ENCODE measurements at regions not wholly inside any gene's neighbourhood (a gene's known extent, or its start where the extent isn't known, plus 50 kb on each side); places are given as distances from the start of the nearest gene placed in this dataset.
"Not testable (repeated sequence)": the region's sequence is repeated elsewhere in the genome, so short reads cannot be mapped to it uniquely, and the experiment has no call there.

DNA sequence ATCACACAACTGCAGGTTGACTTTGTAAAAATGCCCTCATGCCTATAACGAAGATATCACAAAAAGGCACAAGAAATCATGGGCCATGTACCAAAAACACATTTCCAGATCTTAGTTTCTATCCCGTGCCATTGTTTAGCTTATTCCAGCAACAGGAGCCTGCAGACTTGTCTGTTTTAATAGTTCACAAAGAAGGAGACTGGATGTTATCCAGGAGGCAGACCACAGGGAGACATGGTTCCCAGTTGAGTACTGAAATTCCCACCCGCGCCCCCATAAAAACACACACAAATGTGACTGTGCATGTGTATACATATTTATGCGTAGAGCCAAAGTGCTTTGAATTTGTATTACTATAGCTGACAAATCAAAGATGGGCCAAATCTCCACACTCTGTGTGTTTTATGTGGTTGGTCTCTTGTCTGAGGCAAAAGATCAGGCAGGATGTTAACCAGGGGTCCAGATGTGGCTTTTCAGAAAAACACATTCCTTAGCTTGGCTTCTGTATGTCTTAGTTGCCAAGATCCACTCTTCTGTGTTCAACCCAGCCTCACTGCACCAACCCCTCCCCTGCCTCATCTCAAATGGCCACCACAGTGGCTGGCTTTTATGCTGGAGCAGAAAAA is 469.2 kb upstream of the DIPK2B start:
- no peak for DNase-seq (ENCODE audit: low spot score)

DNA sequence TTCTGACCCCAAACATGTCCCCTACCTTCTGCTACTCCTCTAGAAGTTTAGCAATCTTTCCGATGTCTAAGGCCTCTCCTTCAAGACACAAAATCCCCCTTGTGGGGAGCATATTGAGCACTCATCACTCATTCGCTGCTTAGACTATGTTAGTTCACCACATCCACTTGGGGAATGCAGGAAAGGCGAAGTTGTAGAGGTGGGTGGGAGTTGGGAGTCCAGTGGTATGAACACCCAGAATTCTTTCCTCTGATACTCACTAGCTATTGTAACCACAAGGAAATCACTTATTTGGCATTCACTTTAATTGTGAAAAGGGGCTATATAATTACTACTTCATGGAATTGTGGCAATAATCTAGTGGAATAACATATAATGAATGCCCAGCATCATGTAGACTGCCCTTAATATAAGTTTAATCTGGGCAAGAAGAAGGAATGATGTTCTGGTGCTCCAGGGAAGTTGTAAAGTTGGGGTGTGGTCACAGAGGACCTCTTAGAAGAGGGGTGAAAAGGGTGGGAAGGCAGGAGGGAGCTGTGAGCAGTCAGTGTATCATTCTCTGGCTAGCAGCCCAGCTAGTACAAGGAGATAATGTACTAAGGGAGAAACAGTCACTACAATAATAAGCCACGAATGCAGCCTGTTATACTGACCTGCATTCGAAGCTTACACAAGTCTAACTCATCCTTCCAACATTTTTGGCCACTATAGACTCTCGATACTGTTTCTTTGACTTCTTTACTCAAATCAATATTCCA is 468.2 kb upstream of the DIPK2B start:
- DNase-seq (ENCODE audit: low spot score): peak; percentile 35

DNA sequence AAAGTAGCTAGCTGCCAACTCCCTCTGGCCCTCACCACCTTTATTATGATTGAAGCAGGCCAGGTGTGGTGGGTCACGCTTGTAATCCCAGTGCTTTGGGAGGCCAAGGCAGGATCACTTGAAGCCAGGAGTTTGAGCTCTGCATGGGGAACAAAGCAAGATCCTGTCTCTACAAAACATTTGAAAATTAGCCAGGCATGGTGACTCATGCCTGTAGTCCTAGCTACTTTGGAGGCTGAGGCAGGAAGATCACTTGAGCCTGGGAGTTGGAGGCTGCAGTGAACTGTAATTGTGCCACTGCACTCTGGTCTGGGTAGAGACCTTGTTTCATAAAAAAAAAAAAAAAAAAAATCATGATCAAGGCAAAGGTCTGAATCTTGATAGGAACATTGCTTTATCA is 467.0 kb upstream of the DIPK2B start:
- DNase-seq (ENCODE audit: low spot score): no peak

DNA sequence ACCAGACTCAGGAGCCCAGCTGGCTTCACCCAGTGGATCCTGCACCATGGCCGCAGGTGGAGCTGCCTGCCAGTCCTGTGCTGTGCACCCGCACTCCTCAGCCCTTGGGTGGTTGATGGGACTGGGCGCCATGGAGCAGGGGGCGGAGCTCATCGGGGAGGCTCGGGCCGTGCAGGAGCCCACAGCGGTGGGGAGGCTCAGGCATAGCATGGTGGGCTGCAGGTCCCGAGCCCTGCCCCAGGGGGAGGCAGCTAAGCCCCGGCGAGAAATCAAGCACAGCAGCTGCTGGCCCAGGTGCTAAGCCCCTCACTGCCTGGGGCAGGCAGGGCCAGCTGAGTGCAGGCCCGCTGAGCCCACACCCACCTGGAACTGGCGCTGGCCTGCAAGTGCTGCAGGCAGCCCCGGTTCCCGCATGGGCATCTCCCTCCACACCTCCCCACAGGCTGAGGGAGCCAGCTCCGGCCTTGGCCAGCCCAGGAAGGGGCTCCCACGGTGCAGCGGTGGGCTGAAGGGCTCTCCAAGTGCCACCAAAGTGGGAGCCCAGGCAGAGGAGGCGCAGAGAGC is 464.1 kb upstream of the DIPK2B start:
- no peak for DNase-seq (ENCODE audit: low spot score)

DNA sequence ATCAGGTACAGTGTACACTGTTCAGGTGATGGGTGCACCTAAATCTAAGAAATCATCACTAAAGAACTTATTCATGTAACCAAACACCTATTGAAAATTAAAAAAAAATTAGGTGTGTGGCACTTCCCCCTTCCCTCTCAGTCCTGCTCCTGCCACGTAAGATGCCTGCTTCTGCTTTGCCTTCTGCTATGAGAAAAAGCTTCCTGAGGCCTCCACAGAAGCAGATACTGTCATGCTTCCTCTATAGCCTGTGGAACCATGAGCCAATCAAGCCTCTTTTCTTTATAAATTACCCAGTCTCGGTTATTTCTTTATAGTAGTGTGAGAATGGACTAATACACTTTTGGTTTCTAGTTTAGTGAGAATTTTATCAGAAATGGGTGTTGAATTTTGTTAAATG is 459.8 kb upstream of the DIPK2B start:
- no peak for DNase-seq (ENCODE audit: low spot score)

DNA sequence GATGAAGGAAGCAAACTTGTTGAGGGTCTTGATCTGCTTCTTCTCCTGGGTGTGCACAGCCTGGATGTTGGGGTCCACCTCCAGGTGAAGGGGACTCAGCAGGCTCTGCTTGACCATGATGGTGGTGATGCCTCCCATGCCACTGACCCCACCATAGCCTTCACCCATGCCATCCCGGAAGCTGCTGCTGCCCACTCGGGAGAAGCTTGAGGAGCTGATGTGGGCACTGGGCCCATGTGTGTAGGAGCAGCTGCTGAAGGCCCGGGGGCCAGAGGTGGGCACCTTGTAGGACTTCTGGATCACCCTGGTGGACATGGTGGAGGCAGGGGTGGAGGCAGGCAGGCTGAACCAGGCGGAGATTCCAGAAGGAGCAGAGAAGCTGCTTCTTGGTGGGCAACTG is 432.7 kb upstream of the DIPK2B start:
- DNase-seq (ENCODE audit: low spot score): no peak

DNA sequence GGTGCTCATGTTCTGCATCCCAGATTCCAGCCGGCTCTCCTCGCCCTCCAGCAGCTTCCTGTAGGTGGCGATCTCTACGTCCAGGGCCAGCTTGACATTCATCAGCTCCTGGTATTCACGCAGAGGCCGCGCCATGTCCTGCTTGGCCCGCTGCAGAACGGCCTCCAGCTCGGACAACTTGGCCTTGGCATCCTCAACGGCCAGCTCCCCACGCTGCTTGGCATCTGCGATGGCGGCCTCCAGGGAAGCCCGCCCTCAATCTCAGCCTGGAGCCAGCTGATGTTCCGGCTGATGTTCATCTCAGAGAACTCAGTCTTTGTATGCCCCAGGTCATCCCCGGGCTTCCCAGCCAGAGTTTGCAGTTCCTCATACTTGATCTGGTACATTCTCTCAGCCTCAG is 431.8 kb upstream of the DIPK2B start:
- DNase-seq (ENCODE audit: low spot score): no peak

DNA sequence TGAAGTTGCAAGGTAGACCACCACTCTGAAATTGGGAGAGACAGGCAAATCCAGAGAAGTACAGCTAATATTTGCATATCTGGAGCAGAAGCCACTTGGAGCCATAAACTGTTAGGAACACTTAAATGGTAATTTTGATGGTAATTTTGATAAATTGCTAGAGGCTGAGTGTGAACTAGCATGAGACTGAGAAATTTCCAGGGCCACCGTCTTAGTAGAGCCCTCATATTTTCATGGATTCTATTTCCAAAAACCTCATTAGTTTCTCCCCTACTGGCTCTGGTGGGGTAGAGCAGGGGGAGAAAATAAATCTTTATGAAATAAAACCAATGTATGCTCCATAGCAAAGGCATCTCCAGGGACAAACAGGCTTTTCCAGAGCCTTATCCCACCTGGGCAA is 429.4 kb upstream of the DIPK2B start:
- no peak for DNase-seq (ENCODE audit: low spot score)

DNA sequence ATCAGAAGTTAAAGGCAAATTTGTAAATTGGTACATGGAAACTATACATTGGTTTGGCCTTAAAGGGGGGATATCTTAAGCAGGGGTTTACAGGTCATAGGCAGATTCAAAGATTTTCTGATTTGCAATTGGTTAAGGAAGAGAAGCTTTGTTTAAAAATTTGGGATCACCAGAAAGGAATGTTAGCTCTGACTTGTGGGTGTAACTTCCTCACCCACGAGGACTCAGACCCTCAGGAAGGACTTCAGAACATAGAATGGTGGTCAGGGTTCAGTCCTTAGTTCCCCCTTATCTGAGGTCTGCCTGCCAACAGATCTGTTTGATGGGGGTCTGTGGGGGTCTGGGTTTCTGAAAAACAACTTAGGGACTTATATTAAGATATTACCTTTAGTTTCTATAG is 427.4 kb upstream of the DIPK2B start:
- no peak for DNase-seq (ENCODE audit: low spot score)

DNA sequence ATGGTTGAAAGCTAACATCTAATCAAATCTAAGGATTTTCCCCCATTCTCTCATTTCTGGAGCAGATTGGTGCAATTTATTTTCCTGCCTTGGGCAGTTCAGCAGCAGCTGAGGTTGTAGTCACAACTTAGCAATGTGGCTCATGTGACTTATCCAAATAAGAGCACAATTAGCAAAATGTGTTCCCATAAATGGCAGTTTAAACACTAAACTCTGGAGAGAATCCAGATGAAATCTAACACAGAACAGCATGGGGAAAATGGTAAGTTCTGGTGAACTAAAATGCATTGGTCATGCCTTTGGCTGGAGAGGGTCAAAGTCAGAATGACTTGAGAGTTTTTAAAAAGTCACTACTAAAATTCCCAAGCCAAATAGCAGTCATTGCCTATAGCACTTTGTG is 422.6 kb upstream of the DIPK2B start:
- no peak for DNase-seq (ENCODE audit: low spot score)

DNA sequence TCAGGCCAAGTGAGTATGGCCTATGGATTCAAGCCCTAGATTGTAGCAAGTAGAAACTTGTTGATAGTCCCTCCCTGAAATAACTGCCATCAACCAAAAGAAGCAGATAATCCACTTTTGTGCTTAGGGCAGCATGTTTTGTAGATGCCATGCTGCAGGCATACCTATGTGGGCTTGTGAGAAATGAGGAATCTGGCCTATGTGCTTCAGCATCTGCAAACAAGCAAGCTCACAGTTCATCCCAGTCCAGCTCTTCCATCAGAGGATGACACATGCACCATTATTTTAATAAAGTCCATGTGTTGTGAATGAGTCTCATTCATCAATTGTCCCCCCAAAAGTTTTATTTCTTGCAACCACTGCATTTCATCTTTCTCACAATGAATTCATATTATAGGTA is 421.9 kb upstream of the DIPK2B start:
- DNase-seq (ENCODE audit: low spot score): no peak

DNA sequence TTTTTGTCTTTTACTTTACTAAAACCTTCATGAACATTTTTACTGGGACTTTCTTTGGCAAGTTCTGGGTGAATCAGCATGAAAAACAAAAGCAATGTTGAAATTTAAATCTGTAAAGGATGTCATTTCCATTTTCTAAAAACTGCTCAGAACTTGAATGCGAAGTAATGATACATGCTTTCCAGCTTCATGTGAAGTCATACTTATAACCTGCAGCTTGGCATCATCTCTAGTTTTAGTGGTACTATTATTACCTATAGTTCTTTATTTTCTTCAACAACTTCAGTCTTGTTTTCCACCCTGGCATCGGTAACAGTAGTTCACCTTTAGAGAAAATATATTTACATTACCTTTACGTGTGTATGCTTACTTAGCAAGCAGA is 421.4 kb upstream of the DIPK2B start:
- DNase-seq (ENCODE audit: low spot score): no peak

DNA sequence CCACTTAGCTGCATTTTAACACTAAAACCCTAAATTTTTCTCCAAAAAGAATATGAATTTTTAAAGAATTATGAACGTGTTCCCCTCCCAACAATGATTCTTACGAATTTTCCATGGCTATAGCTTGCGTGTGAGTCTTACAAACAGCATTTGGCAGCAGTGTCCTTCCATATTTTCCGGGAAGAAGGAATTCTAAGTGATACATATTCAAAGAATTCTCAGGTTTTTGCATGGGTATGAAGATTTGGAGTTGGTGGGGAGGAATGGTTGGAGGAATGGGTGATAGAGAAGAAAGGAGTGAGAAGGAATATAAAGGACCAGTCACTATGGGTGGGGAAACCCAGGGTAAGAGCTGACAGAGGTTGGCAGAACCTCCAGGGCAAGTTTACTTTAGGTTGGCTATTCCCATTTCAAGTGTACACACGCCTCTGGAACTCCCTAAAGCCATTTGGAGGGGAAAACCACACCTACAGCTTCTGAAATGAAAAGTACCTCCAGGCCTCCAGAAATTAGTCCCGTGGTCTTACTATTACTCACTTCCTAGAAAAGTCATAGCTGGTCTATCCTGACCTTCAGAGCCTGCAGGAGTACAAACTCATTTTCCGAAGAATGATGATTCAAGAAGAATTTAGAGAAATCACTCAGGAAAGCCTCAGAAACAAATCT is 420.8 kb upstream of the DIPK2B start:
- DNase-seq (ENCODE audit: low spot score): no peak

DNA sequence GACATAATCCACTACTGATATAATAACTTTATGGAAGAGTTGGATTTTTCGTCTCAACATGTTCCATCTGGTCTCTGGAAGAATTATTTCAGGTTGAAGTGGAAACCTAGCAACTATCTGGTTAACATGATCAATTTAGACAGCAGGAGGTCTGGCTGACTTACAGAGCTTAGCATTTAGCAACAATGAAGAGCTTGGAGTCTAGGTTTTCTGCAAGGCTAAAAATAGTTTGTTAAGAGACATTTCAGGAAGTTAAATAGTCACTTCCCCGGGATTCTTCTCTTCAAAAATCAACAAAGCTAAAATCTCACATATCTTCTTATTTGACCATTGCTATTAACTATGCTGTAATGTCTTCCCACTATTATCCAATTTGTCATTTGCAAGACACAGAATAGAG is 418.6 kb upstream of the DIPK2B start:
- no peak for DNase-seq (ENCODE audit: low spot score)

DNA sequence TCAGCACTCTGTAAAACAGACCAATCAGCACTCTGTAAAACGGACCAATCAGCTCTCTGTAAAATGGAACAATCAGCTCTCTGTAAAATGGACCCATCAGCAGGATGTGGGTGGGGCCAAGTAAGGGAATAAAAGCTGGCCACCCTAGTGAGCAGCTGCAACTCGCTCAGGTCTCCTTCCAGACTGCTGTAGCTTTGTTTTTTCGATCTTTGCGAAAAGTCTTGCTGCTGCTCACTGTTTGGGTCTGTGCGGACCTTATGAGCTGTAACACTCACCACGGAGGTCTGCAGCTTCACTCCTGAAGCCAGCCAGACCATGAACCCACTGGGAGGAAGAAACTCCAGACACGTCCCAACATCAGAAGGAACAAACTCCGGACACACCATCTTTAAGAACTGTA is 414.9 kb upstream of the DIPK2B start:
- not testable (repeated sequence) for DNase-seq (ENCODE audit: low spot score)

DNA sequence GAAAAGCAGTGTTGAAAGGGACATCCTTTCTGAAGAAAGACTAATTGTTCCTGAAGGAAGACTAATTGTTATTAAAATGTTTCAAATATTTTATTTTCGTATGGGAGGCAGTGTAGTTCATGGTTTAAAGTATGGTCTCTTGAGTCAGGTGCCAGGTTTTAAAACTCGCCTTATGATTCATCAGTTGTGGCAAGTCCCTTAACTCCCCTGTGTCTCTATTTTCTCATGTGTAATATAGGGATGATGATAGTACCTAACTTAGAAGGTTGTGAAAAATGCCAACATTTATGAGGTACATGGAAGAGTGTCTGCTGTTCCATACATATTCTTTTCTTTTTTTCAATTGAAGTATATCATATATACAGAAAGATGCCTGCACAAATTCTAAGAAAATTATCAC is 414.2 kb upstream of the DIPK2B start:
- no peak for DNase-seq (ENCODE audit: low spot score)

DNA sequence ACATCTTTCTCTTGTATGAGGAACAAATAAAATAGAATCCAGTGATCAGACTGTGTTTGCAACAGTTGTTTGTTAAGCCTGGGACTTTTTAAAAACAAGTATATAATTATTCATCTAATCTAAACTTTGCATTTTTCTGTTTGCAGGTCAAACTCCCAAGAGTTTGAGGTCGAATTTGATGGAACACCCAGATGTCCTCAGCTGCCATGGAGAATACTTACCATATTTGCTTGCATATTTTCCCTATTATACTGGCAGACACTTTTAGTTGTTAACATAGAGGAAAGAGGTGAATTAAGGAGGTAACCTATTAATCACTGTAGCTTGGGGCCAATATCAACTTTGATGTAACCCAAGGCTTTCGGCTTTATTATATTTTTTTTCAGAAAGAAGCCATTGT is 401.5 kb upstream of the DIPK2B start:
- no peak for DNase-seq (ENCODE audit: low spot score)

DNA sequence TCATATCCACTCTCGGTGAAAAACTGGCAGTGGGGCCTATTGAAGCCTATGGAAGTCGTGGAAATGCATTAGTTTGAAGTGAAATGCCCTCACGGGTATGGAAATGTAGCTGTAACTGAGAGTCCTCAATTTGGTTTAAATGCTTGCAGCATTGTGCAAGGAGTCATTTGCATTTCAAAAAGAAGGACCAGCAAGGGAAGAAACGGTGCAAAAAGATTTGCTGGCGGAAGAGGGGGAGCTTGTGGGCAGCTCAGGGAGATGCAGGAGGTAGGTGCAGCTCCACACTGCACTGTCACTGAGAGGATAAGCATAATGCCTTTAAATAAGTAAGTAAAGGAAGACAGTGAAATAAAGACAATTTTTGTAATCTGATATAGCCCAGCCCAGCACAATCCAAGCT is 400.4 kb upstream of the DIPK2B start:
- DNase-seq (ENCODE audit: low spot score): no peak

DNA sequence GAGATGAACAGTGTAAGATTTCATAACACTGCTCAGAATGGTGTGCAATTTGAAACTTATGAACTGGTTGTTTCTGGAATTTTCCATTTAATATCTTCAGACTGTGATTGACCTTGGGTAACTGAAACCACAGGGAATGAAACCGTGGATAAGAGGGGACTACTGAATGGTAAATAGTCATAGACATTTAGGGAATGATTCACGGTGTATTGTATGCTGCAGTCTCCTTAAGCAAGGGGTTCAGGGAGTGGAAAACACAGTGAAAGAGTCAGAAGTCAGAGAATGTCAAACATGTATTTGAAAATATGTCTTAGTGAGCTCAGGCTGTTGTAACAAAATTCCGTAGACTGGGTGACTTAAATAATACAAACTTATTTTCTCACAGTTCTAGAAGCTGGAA is 398.2 kb upstream of the DIPK2B start:
- DNase-seq (ENCODE audit: low spot score): no peak

DNA sequence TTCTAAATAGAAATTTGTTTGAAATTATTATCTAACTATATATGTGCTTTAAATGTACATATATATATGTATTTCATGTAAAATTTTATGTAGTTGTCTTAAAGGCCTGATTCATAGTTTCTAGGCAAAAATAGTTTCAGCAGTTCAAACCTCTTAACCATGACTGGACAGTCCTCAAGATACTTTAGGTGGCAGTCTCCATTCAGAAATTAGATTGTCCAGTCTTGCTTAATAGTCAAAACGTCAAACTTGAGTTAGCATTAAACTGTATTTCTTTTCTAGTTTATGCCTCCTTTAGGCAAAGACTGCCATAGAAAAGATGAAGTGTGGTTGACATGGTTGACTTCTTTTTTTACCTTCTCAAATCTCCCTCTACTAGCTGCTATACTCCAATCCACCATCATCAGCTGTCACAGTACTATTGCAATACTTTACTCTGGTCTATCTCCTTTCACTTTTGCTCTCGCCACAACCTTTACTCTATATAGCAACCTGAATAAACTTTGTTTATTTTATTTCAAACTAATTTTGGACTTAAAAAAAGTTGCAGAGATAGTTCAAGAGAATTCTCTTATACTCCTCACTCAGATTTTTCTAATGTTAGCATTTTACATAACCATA is 395.6 kb upstream of the DIPK2B start:
- no peak for DNase-seq (ENCODE audit: low spot score)

DNA sequence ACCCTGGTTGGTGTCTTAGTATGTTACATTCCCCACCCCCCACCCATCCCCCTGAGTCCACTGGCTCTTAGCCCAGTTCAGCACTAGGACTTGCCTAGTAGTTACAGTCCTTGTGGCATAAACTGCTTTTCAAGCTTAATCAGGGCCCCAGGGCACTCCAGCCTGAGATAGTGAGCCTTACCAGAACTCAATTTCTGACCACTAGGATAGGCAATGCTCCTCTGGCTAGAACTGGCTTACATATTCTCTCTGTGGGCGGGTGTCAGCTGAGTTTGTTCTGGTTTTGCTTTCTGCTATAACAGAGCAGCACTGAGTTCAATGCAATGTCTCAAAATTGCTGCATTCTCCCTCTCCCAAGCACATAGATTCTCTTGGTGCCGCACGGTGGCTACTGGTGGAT is 391.4 kb upstream of the DIPK2B start:
- no peak for DNase-seq (ENCODE audit: low spot score)

DNA sequence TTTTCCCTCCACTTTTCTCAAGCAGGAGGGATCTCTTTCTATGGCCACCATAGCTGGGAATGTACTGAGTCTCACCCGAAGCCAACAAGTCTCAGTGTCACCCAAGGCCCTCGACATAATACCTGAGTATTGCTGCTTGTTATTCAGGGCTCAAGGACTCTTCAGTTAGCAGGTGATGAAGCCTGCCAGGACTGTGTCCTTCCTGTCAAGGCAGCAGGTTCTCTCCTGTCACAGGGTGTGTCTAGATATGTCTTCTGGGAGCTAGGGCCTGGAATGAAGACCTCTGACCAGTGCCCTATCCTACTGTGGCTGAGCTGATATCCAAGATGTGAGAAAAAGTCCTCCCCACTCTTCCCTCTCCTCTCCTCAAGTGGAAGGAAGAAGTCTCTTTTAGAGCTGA is 391.0 kb upstream of the DIPK2B start:
- DNase-seq (ENCODE audit: low spot score): no peak

DNA sequence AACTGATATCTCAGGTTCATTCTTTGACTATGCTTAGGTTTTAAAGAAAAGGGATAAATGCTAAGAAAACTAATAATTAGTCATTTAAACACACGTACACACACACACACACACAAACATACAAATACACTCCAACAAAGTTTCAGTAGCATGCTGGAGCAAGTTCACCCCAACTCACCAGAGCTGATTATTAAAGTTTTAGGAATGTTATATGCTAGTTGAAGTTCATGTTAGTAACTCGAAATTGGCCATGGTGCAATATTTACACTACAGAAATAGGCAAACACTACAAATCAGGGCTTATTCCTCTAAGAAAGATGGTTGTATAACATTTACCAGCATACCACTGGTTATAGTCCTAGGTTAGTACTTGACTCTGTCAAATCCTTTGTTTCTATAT is 384.0 kb upstream of the DIPK2B start:
- DNase-seq (ENCODE audit: low spot score): no peak

All from LoVo (cell line).